NCI-H1417 (cell line): ENCODE measurements at regions not wholly inside any gene's neighbourhood (a gene's known extent, or its start where the extent isn't known, plus 50 kb on each side); places are given as distances from the start of the nearest gene placed in this dataset.
"Not testable (repeated sequence)": the region's sequence is repeated elsewhere in the genome, so short reads cannot be mapped to it uniquely, and the experiment has no call there.

Experiments used
- DNase-seq, 3 experiments: peaks; one replicate each; lab custom pipeline; 2025; lab: John Stamatoyannopoulos, UW

DNA sequence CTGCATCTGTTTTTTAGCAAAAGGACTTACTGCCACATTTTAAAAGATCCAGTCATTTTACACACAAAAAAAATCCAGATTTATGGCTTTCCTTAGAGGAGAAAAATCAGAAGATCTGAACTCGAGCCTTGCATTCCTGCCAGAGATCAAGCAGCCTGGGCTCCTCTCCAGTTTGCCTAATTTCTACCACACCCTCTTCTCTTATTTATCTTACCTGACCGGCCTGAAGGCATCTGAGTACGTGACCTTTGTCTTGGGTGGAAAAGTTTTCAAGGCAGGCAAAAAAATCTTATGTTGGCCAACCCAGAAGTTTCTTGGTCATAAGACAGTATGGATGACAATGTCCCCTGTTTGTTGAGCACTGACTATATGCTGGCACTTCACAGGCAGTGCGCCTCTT lies 60.3 kb downstream of the CHRD start:
- no peak for DNase-seq

DNA sequence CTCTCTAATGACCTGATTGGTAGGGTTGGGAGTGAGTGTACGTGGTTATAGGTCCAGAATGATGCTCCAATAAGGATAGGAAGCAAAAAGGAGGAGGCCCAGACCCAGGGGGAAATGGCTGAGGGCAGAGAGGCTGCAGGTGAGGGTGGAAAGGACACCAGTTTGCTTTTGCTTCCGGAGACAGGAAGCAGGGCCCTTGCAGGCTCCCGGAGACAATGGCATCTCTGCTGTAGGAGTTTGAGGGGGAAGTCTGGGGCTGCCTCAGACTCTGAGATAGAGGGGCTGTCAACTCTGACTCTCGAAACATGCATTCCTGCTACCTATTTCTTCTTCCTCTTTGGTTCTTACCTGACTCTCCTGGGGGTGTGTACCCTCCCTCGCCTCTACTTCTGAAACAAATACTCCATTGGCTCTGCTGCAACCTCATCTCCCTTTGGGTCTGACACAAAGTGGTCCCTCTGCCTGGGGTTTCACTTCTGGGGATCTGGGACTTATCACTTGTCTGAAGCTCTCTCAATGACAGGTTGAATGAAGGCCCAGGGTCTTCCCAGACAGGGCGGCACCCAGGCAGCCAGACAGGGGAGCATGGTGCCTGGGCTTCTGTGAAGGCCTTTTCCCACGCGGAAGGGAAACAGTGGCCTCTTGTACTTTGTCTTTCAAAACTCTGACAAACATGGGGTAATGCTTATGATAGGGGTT lies 61.5 kb downstream of the CHRD start:
- no peak for DNase-seq

DNA sequence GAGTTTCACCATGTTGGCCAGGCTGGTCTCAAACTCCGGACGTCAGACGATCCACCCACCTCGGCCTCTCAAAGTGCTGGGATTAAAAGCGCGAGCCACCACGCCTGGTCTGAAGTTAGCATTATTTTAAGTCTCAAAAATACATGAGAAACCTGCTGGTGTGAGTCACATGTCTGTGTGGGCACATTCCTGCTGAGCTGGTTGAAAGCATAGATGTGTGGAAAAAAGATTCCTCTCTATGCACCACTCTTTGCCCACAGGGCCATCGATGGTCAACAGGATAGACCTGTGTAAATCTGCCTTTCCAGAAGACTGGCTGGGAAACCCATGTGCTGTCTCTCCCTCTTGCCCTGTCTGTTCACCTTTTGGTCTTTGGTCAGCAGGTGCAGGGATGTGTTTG lies 63.5 kb downstream of the CHRD start:
- DNase-seq: no peak

DNA sequence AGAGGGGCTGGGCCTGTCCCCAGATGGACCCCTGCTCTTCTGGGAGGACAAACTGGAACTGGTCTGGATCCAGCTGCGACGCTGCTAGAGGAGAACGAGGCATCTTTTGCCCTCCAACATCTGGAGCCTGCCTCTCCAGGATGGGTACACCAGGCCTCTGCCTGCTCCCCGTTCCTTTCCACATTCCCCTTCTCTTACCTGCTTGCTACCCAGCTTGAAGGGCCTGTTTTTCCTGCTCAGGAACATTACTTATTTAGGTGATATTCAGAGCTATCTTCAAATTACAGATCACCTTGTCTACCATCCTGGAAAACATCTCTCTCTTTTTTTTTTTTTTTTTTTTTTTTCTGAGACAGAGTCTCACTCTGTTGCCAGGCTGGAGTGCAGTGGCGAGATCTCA lies 64.0 kb downstream of the CHRD start:
- DNase-seq: no peak

DNA sequence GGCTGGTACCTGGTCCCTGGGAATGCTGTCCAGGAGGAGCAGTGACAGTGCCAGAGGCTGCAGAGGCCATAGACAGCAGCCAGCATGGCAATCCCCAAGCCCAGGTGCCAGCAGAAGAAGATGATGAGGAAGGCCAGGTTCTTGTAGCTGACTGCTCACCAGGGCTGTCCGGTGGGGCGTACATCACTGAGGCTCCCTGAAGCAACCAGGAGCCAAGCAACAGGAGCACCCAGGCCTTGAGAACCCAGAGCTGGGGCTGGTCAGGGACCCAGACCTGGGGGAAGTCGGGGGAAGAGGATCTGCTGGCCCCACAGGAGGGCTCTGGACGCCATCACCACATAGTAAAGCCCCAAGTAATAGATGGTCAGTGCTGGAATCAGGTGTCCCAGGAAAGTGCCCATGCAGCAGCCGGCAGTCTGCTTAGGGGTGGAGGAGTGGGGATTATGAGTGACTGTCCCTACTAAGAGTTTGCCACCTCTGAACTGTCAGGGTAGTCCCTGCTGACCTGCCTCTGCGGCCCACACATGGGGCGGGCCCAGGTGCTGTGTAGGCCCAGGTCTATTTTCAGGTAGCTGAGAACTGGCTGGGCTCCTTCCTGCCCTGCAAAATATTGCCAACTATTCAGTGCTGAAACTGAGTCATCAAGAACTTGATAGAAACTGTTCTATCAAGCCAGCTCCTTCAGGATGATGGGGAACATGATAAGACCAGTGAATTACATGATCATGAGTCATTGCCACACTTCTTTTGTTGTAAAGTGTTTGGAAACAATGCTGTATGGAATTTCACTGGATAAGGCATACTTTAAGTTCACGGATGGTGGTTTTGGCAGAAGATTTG lies 68.7 kb downstream of the CHRD start:
- DNase-seq: no peak

DNA sequence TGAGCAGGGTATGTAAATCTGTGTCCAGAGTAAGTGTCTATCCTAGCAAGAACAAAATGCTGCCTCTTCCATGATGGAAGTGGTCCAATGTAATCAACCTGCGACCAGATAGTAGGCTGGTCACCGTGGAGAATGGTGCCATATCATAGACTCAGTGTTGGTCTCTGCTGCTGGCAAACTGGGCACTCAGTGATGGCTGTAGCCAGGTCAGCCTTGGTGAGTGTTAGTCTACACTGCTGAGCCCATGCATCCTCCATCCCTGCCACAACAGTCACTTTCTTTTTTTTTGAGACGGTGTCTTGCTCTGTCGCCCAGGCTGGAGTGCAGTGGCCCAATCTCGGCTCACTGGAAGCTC lies 69.3 kb downstream of the CHRD start:
- no peak for DNase-seq

DNA sequence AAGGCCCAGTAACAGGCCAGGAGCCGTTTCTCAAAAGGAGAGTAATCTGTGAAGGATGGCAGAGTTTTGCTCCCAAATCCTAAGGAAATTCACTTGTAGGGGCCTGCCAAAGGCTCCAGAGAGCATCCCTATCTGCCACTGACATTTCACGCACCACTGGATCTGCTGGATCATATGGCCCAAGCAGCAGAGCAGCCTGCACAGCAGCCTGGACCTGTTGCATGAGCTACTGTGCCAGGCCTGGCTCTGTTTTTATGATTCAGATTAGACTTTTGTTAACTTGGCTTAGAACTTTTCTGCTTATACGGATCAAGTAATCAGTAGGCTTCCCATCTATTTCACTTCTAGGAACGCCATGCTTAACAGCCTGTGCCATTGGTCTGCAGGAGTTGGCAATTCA lies 70.7 kb downstream of the CHRD start:
- no peak for DNase-seq

DNA sequence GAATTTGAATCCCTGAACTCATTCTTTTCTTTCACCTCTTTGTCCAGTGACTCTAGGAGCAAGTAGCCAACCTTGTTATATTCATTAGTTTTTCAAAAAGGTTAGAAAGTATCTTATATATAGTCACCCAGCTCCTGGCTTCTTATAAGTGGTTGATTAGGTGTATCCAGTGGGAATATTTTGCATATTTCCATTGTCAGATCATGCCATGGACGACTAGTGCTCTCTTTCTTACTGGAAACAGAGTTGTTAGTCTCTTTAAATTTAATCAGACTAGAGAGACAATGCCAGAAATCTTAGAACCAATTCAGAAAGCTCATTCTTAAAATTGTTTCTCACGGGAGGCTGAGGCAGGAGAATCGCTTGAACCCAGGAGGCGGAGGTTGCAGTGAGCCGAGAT lies 73.4 kb downstream of the CHRD start:
- no peak for DNase-seq

DNA sequence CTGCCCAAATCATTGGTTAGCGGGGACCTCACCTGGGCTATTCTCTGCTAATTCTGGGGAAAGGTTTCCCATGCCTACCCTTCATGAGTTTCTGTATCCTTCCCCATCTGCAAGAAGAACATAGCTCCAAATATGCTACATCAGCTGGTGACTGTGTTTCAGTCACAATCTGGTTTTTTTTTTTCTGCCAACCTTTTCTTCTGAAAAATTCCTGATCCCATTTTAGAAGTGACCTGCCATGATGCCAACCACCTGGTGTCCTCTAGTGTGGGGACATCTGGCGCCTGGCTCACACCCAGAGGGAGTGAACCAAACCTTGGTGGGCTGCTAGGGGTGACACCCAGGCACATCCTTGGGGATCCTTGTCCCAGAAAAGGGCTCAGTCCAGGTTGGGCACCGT lies 76.1 kb downstream of the CHRD start:
- DNase-seq: no peak

DNA sequence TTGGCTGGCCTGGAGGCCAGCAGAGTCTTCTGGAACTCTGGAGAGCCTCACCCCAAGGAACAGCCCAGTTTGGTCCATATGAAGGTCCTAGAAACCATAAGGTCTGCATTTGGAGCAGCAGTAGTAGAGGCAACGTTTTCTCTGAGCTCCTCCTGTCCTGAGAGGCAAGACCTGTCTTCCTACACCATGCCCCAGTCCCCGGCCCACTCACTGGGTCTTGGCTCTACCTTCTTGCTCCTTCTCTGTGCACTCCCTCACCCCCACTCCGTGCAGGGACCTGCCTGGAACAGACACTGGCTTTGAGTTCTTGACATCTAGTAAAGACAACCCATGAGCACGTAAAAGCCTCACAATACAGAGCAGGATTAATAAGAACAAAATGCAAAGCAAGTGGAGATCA lies 76.6 kb downstream of the CHRD start:
- DNase-seq: no peak

DNA sequence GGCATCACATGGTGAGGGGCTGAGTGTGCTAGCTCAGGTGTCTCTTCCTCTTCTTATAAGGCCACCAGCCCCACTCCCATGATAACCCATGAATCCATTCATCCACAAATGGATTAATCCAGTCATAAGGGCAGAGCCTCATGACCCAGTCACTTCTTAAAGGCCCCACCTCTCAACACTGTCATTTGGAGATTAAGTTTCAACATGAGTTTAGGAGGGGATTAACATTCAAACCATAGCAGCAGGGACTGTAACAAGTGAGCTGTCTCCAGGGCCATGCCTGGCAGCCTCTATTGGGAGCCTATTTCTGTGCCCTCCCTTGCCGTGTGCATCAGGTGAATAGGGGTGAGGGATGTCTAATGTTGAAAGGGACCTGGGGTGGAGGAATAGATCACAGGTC lies 77.5 kb downstream of the CHRD start:
- no peak for DNase-seq

DNA sequence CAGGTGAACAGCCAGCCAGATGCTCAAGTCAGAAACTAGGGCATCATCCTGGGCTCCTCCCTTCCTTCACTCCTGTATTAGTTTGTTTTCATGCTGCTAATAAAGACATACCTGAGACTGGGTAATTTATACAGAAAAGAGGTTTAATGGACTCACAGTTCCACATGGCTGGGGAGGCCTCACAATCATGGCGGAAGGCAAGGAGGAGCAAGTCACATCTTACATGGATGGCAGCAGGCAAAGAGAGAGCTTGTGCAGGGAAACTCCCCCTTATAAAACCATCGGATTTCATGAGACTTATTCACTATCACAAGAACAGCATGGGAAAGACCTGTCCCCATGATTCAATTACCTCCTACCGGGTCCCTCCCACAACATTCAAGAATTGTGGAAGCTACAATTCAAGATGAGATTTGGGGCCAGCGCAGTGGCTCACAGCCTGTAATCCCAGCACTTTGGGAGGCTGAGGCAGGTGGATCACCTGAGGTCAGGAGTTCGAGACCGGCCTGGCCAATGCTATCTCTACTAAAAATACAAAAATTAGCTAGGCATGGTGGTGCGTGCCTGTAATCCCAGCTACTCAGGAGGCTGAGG lies 78.0 kb downstream of the CHRD start:
- DNase-seq: not testable (repeated sequence)

DNA sequence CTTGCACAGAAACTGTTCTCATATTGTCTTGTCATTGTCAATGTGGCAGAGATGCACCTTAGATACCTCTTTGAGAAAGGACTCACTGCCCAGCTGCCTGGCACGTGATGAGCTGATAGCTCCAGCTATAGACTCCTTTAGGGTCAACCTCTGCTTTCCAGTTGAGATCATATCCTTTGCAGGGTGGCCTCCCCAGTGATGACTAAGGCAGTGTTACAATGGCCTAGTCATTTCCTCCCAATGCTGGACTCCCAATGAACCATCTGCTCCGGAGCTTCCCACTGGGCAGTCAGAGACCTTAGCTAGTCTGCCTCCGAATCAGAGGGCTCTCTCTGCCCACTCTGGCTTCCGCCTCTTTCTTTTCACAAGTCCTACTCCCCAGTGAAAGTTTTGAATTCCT lies 79.5 kb downstream of the CHRD start:
- no peak for DNase-seq

DNA sequence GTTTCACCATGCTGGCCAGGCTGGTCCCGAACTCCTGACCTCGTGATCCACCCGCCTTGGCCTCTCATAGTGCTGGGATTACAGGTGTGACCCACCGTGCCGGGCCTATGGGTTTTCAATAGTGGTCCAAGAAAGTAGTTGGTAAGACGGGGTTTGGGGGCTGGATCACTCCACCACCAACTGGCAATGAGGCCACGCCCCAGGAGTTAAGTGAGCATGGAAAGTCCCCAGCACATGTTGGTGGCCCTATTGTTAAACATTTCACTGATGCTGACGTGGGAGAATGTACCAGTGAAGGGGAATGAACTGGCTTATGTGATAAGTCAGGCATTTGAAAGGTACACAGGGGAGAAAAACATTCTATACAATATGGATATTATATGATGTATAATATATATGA lies 80.4 kb downstream of the CHRD start:
- DNase-seq: no peak

DNA sequence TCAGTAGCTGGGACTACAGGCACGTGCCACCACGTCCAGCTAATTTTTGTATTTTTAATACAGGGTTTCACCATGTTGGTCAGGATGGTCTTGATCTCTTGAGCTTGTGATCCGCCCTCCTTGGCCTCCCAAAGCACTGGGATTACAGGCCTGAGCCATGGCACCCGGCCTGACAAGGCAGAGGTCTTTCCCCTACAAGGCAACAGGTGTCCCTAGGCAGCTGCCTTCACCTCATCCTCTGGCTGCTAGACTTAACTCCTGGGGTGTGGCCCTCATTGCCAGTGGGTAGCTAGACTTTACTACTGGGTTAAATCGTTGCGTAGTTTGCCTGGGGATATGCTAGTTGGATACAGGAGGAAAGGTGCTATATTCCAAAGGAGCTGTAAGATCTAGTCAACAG lies 81.4 kb downstream of the CHRD start:
- DNase-seq: no peak

DNA sequence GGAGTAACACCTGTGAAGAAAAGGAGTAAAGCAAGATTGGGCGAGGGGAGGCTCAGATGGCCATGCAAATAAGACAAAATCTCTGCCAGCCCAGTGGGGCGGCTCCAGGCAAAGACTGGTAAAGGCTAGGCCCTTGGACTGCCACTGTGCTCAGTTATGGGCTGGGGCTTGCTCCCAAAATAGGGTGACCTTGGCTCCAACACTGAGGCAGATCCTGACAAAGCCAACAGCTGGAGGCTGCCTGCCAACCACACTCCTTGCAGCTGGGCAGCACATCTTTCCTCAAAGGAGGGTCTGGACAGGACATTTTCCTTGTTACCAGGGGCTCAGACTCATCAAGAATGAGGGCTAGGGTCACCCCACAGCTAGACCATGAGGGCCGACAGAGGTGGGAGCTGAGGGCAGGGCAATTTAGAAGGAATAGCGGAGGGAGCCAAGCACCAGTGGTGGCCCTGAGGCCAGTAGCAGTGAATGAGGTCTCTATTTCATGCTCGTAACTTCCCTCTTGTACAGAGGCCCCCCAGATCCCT lies 86.1 kb downstream of the CHRD start:
- DNase-seq: no peak

DNA sequence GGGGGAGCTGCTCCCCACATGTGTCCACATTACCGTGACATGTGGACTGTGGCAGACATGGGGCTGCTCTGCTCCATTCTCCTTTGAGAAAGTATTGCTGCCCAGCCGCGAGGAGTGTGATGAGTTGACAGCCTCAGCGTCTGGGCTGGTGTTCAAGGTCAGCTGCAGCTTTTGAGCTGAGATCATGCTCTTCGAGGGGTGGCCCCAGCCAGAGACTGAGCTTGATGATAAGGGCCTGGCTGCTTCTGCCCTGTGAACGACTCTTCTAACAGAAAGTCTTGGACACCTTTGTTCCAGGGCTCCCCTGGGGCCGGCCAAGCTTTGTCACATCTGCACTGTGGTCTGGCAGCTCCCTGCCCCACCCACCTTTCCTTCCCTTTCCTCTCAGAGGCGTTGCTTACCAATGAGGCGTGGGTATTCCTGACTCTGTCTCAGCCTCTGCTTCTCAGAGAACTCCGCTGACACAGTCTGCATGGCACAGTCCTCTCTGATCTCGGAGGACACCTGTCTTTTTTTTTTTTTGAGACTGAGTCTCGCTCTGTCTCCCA lies 86.6 kb downstream of the CHRD start:
- peak in 1 of 3 experiments; percentile 75 for DNase-seq

DNA sequence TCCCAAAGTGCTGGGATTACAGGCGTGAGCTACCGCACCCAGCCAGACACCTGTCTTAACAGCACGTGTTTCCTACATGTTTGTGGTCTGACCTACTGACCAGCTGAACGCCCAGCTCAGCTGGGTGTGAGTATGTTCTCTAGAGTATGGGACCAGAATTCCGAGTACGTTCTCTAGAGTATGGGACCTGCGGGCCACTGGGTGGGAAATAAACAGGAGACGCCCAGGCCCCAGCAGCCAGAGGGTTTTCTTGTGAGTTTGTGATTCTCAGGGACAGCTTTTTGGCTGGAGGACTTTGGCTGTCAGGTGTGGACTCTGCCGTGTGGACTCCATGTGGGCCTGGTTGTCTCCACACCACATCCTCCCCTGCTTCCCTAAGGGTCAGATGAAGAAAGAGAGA lies 87.3 kb downstream of the CHRD start:
- no peak for DNase-seq

DNA sequence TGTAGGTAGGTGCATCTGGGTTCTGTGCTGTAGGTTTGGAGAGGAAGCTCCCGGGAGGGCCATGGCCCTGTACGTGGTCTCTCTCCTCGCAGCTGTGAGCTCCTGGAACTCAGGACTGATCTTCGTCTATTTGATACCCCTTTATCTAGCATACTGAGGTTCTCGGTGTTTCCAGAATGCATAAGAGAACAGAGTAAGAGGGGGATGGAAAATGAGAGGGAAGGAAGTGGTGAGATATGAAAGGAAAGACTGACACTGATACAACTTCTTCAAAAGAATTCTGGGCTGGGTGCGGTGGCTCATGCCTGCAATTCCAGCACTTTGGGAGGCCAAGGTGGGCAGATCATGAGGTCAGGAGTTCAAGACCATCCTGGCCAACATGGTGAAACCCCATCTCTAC lies 90.7 kb downstream of the CHRD start:
- DNase-seq: no peak

DNA sequence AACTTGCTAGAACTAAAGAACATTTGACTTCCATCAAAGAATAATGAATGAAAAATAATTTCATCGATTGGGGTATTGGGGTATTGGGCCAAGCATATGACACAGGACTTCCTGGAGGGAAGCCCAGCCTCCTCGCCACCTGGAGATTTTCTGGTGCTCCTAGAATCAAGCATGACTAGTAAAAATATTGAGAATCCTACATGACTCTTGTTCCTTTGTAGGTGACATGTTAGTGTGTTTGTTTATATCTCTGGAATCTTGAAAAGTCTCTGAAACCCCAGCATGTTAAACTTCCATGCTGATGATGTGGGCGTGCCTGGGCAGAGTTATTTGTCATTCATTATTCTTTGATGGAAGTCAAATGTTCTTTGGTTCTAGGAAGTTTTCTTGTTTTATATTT lies 90.1 kb upstream of the EPHB3 start:
- DNase-seq: no peak

DNA sequence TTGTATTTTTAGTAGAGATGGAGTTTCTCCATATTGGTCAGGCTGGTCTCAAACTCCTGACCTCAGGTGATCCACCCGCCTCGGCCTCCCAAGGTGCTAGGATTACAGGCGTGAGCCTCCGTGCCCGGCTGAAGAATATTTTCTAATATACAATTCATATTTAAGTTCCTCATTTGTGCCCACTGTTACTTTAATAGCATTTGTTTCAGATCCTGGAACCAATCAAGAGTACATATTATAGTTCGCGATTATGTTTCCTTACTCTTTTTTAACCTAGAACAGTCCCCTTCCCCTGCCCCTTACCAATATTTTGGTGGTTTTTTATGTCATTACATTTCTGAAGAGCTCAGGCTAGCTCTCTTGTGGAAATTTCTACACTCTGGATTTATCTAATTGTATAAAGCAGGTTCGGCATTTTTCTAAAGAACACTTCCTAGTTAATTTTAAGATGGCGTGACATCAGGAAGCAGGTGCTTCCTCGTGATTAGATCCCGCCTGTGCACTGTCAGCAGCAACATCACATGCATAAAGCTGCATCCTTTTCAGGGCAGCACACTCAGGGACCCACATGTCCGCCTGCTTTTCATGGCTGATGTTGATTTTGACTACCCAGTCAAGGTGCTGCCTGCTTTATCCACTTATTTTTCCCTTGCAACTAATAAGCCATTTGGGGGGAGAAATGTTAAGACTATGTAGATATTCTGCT lies 88.7 kb upstream of the EPHB3 start:
- peak in 2 of 3 experiments; percentile 7 to 47 for DNase-seq

DNA sequence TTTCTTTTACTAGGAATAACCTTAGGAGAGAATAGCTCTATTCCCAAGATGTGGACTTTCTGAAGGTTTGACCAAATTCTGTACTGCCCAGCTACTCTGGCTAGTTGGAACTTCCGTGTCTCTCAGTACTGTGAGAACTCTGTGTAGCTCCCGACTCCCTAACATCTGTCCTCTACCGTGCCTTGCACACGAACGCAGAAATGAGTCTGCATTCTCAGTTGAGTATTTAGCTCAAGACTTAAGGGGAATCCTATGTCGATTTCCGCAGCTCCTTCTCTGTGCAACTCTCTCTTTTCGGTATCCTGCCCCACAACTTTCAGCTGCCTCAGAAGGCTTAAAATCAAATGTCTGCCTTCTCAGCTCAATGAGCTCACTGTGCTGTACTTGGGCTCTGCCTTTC lies 86.7 kb upstream of the EPHB3 start:
- no peak for DNase-seq
